ENCODE measurements at regions not wholly inside any gene's neighbourhood (a gene's known extent, or its start where the extent isn't known, plus 50 kb on each side); places are given as distances from the start of the nearest gene placed in this dataset.

DNA sequence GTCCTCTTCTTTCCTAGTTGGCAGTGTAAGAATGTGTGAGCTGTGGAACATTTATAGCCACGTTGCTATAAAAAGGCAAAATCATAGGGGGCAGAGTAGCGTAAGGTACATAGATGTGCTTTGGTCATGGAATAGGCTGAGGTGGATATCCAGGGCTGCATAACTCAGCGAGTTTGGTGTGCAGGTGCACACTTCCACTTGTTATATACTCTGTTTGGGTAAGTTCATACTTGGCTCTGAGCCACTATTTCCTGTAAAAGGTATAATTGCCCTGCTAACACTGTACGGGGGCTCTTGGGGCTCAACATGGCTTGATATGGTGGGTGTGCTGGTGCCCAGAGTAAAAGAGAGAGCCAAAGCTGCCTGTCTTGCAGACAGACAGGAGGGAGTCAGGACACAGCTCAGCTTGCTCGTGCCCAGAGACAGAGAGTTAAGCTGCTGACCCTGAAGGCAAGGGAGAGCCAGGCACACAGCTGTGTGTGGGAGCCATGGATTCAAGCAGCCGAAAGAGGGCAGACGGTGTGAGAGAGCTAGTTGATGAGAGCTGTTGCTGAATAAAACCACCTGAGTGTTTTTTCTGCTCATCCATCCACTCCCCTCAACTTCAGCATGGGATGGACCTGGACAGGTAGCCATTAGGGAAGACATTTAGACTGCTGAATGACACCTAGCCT lies 126.7 kb downstream of the DKK1 start:
- peak; percentile 7 for DNase-seq (ENCODE audit: low read depth, low spot score)

DNA sequence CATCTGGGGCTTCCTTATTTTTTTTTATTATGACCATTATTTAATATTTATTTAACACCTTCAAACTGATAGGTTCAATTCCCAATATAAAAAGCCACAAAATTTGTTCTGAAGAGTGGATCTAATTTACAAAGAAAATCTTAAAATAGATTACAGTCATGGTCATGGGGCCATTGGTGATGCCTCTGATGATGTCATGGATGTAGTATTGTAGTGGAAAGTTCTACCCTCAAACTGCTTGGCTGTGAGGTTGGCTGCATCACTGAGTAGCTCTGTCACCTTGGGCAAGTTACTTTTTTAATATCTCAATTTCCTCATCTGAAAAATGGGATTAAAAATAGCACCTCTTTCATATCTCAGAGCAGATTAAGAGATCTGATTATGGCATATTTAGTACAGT lies 128.5 kb downstream of the DKK1 start:
- no peak for DNase-seq (ENCODE audit: low read depth, low spot score)

DNA sequence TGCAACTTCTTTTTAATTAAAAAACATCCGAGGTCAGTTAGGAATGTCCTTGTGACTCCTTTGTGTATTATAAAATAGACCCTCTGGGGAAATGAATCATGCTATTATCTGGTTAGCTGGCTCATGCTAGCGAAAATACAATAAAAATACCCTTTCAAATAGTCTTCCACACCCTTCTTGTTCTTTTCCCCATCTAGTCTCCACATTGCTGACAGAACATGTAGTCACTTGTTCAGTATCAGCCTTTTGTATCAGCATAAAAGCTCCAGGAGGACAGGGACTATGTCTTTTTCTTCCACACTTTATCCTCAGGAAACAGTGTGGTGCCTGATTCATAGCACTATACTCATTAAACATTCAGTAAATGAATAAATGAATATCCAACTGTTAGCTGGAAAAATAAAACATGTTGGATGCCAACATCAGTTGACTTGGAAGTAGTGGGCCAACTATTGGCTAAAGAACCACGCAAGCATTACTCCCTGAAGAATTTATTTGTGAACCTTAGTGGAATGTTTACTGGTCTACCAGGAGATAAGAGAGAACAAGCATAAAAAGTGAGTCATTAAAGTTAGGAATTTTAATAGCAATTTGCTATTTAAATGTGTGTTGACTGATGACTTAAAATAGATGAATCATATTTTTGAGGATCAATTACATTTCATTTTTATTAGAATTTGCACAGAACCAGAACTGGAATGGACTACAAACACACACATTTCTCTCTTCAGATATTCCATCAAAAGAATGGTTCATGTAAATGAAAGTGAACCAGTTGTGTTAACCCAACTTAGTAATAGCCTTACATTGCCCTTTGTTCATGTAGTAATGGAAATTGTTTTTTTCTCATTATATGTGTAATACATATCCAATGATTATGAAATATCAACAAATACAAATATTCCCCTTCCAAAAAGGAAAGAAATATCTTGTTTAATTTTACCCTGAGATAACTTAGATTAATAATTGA lies 129.6 kb downstream of the DKK1 start:
- no peak for DNase-seq (ENCODE audit: low read depth, low spot score)

DNA sequence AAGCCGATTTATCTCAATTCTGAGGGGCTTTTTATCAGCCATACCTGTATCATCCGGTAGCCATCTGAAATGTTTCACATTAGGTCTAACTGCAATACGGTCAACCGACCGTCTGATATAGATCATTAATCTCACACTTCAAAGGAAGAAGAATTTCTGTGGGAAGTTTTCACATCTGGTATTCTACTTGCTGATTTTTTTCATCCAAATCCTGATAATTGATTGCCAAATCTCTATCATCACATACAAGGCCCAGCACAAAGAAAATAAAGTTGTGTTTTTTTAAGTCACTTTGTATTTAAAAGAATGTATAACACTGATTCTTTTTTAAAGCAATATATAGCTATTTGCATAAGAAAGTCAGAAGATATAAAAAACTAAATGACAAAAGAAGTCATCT lies 132.3 kb downstream of the DKK1 start:
- DNase-seq (ENCODE audit: low read depth, low spot score), result no peak

DNA sequence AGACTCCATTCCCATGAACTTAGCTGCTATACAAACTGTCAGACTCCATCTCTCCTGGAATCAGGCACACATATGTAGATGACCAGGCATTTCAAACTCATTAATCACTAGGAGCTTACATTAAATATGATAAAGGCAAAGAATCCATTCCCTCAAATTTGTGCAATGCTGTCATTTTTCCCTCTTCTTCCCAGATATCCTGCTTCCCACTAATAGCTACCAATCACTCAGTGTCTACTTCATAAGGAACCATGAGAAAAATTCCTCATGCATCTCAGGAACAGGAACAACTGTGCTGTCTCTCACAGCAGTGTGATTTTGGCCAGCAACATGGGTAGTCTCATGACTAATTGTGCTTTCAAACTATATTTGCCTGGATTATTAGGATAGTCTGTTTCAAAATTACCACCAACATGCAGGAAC lies 133.9 kb downstream of the DKK1 start:
- DNase-seq (ENCODE audit: low read depth, low spot score), result no peak

DNA sequence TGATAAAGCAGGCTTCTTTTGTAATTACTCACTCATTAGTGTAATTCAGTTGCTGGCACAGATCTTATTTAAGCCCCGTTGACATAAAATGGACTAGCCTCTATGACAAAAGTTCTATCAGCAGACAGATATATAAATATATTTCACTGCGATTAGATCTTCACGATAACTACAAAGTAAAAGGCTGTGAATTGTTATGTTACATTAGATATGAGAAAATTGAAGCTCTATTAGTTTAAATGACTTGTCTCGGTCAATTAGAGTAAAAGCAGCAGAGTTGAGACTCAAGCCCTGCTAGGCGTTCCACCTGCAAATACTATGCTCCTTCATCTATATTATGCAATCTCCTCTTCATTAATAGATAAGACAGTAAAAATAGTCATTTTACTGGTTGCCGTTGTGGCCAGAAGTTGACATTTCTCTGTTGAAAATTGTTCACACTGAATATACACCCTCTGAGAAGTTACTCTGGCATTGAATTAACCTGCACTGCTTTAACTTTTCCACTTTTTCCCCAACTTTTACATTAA lies 136.7 kb downstream of the DKK1 start:
- DNase-seq (ENCODE audit: low read depth, low spot score), result no peak

DNA sequence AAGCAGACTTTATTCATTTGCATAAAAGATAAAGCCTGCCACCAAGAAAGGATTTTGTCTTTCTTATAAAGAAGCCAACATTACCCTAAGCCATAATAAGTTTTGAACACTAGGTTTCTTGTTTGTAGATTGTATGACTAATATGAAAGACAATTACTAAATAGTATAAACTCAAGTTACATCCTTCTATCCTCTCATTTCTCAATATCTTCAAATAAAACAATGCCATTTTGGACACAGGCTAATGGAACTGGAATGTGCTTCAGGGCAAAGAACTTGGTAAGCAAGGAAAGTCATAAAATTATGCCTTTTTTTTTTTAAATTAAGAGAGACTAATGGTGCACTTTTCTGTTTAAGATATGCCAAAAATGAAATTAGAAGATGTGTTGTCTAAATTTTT lies 137.7 kb downstream of the DKK1 start:
- no peak for DNase-seq (ENCODE audit: low read depth, low spot score)

DNA sequence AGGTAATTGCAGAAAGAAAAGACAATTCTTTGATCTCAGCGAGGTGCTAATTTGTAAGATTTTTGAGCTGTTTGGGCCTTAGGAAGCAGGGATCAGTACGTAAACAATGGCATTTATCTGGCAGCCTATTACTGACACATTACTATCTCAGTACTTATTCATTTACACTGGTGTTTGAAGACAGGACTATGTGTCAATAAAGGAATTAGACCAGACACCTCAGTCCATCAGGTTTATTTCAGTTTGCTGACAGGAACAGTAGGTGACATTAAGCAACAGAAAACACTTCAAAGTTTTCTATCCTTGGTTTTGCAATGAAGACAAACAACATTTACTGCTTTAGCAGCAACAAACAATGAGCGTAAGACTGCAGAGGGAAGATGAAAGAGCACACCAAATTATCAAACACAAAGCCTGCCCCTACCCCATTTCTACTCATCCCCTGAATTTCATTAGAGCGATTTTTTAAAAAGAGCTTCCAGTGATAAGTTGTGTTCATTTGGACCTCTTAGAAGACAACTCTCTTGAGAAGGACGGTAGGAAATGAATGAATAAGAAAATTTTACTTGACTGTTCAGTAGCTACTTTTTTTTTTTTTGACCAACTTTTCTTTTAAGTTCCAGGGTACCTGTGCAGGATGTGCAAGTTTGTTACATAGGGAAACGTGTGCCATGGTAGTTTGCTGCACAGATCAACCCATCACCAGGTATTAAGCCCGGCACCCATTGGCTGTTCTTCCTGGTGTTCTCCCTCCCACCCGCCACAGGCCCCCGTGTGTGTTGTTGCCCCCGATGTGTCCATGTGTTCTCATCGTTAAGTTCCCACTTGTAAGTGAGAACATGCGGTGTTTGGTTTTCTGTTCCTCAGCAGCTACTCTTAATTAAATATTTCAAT lies 138.8 kb downstream of the DKK1 start:
- DNase-seq (ENCODE audit: low read depth, low spot score), result peak; percentile 40

DNA sequence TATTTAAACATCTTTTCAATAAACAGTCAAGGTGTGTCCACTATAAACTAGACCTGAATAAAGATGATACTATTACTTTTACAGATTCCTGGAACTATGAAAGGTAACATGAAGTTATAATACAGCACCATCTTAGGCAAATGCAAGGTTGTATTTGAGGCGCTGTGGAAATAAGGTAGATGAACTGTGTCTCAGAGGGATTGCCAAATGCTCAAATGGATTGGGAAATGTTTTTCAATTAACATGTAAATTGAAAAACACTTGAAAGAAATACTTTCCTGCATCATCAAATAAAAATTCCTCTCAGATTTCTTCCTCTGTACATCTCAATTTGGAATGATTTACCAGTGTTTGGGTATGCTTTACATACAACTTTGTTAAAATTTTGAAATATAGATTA lies 139.4 kb downstream of the DKK1 start:
- no peak for DNase-seq (ENCODE audit: low read depth, low spot score)

DNA sequence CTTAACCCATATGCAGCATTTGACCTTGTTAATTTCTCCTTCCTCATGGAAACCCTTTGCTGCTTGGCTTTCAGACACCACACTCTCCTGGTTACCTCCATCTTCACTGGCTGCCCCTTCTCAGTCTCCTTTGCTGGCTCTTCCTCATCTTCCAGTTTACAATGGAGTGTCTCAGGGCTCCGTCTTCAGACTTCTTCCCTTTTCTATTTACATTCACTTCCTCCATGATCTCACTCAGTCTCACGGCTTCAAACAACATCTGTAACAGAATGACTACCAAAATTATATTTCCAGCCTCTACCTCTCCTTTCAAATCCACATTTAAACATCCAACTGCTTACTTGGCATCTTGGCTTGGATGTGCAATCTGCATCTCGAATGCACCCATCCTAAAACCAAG lies 140.4 kb downstream of the DKK1 start:
- no peak for DNase-seq (ENCODE audit: low read depth, low spot score)

DNA sequence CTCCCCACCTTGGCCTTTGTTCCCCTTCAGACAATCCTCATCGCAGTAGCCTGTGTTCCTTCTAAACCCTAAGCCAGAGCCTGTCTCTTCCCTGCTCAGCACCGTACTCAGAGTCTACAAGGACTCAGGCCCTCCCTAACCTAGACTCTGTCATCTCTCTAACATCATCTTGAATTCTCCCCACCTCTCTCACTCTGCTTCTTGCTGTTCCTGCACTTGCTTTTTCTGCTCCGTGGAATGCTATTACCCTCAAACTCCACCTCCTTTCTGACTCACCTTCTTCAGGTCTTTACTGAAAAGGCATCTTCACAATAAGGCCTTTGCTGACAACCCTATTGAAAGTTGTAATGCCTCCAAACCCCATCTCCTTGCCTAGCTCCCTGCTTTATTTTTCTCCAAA lies 141.0 kb downstream of the DKK1 start:
- no peak for DNase-seq (ENCODE audit: low read depth, low spot score)

DNA sequence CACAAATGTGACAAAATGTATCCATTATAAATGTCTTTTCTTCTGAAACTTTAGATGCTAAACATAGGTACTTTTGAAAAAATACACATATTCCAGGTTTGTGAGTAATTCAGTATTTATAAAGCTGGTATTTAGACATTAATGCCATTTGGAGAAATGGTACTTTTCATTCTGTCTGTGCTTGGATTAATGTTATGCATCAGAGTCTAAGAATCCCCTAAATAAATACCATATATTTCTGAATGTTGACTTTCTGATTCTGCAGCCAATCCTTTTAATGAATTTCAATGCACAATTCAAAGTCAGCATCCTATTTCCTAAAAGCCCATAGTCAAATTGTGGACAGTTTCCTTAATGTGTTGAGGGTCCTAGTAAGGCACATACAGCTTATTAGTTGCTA lies 145.0 kb downstream of the DKK1 start:
- no peak for DNase-seq (ENCODE audit: low read depth, low spot score)

DNA sequence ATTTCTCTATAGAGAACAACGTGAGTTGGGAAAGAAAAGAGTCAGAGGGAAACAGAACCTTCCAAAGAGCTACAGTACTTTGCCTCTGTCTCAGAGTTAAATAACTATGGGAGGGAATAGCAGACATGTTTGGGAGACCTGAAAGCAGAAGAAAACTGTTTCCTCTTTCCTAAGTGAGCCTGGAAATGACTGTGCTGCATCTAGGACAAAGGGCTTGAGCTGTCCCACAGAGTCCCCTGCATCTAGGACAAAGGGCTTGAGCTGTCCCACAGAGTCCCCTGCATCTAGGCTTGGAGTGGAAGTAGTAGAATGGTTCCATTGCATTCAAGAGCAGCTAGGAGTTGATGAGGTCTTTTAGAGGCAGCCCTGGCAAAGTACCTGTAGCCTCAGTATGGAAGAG lies 149.7 kb downstream of the DKK1 start:
- DNase-seq (ENCODE audit: low read depth, low spot score), result no peak

DNA sequence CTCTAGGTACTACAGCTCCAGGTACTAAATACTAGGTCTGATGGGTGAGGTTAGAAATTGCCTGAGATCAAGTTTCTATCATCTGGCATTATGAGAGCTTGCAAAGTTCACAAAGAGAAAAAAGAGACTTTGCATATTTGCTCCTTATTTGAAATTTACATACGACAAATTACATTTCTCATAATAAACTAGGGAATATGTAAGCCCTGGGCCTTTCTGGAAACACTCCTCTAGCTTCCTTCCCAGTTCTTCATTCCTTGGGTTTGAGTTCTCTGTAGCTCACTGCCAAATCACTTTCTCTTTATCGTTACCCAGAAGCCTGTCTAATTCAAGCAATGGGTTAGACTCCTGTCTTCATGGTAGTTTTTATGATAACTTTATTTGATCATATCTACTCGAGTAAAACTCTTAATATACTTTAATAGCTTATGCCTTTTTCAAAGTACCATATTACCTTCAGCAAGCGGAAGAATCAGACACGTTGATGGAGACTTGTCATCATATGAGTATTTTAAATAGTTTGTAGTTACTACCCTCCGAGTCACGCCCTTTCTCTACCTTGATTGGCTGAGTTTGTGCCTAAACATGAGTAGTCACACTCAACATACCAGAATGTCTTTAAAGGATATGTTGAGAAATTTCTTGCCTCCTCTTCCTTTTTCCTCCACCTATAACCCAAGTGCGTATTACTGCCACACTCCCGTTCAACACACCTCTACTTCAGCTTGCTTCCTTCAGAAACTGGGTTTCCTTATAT lies 150.5 kb downstream of the DKK1 start:
- no peak for DNase-seq (ENCODE audit: low read depth, low spot score)

DNA sequence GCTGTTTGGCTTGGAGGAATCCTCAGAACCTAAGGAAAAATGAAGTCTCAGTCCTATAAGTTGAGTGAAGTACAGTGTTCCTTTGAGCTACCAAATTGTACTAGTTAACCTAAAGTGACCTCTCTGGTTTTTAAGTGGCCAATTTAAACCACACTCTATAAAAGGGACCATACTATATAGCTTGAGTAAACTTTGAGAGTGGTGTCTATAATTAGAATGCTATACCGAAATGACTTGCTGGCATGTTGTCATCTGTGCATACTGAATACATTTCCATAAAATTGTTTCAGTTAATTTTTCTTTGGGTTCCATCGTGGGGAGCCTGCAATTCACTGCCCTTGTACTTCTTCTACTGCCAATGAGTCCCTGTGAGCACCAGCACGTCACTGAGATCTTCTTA lies 151.1 kb downstream of the DKK1 start:
- DNase-seq (ENCODE audit: low read depth, low spot score), result no peak

DNA sequence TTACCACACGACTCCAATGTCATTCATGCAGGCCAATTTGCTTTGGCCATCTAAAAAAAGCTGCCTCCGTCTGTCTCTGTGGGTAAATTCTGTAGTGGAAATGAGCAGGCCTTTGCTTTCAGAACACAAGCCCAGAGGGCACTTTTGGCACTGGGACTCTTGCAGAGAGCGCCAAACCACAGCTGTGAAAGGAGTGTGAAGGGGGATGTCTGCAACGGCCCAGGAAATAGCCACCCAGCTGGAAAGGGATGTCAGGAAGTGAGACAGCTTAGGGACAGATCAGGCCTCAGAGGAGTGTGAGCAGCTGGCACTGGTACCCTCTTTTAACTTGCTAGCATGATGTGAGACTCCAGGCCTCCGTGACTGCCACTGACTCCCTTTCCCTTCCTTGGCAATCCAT lies 152.4 kb downstream of the DKK1 start:
- DNase-seq (ENCODE audit: low read depth, low spot score), result peak; percentile 22

DNA sequence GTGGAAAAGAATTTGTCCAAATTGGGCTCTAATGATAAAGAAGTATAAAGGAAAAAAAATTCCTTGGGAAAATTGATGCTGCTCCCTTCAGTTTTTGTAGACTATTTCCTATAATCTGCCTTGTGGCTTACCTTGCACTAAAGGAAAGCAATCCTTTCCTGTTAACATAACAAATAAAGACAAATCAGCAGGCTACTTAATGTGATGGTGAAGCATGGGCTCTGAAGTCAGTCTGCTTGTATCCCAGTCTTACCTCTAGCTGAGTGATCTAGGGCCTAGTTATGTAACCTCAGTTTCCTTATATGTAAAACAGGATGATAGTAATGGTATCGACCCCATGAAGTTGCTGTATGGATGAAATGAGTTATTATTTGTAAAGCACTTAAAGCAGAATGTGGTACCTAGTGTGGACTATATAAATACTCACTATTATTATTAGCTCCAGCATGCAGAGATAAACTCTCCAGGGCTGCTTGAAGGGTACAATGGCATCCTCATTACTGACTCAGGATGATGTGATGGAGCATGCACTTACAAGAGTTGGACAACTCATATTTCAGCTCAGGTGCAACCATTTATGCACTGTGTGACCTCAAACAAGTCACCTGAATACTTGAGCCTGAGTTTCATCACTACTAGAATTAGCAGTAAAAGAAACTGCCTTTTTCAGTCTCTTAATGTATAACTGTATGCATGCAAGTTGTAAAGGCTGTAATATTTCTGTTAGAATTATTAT lies 156.1 kb downstream of the DKK1 start:
- no peak for DNase-seq (ENCODE audit: low read depth, low spot score)

DNA sequence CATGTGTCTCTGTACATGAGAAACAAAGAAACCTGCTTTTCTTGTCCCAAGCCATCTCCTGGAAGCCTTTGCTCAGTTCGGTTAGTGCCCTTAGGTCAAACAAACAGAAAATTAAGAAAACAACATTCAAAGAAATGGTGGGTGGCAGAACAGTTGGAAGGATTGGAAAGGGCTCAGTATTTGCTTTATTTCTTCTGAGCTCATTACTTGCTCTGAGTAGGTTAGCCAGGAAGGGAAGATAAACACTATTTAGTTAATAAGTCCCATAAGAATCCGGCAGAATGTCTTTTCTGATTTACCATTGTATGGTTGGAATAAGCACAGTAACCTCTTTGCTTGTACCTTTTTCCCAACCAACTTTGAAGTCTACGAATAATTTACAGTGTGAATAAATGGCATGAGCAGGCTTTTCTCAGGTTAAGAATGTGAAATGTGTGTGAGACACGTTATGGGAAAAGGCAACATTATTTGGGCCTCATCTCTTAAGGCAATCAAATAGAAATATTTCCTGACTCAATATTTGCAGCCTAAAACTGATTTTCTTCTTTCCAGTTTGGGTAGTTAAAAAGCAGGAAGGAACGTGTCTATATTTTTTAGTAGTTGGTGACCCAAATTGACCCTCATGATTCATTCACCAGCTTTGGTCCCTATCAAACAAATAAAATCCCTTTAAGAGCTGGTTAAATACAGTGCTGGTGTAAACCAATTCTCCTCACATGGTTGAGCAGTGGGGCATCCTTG lies 158.5 kb downstream of the DKK1 start:
- peak; percentile 28 for DNase-seq (ENCODE audit: low read depth, low spot score)

DNA sequence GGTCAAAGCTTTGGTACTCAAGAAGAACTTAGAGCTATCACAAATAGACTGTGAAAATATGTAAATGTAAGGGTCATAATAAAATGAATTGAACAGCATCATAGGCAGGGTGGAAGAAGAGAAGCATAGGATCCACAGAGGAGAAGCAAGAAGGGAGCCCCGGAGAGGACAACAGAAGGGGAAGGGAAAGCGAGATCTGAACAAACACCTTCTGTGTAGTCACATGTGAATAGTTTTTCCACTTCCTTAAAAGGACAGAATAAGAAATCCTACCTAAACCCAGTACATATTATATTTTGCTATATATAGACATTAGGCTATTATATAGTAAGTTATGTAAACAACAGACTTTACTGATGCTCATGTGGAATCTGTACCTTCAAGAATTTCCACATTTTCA lies 160.2 kb downstream of the DKK1 start:
- no peak for DNase-seq (ENCODE audit: low read depth, low spot score)

DNA sequence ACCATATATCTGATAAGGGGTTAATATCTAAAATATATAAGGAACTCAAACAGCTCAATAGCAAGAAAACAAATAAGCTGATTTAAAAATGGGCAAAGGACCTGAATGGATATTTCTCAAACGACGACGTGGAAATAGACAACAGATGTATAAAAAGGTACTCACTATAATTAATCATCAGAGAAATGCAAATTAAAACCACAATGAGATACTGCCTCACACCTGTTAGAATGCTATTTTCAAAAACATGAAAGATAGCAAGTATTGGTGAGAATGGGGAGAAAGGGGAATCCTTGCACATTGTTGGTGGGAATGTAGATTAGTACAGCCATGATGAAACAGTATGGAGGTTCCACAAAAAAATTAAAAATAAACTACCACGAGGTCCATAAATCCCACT lies 163.2 kb downstream of the DKK1 start:
- DNase-seq (ENCODE audit: low read depth, low spot score), result no peak

Data from ELF-1 (cell line).